Fibroblast of lung (primary cell): ENCODE measurements at regions not wholly inside any gene's neighbourhood (a gene's known extent, or its start where the extent isn't known, plus 50 kb on each side); places are given as distances from the start of the nearest gene placed in this dataset.

Experiments
- DNase-seq, 2 donors: peaks; one replicate each; pipeline versions ENCODE4 v3.0.0 to v3.0.0-alpha.2; 2010; ENCODE audit warnings: low read depth in 2 of 2
- H2AFZ ChIP-seq: 2 replicates; pipeline ENCODE4 v1.5.1; 2012; ENCODE audit warnings: low read length, control low read depth, inconsistent platforms
- H3K27ac ChIP-seq: 2 replicates; pipeline ENCODE4 v1.5.1; 2011; ENCODE audit warnings: low read length, control low read depth; ENCODE audit not compliant: insufficient read depth
- H3K27me3 ChIP-seq: 2 replicates; pipeline ENCODE4 v1.5.1; 2011; ENCODE audit warnings: mild to moderate bottlenecking, low read length; ENCODE audit not compliant: control insufficient read depth, insufficient read depth
- H3K36me3 ChIP-seq: 2 replicates; pipeline ENCODE4 v1.5.1; 2011; ENCODE audit warnings: low read length; ENCODE audit not compliant: control insufficient read depth, insufficient read depth
- H3K4me1 ChIP-seq: 2 replicates; pipeline ENCODE4 v1.5.1; 2011; ENCODE audit warnings: low read length; ENCODE audit not compliant: control insufficient read depth, insufficient read depth; ENCODE audit errors: extremely low read depth
- H3K4me2 ChIP-seq: 2 replicates; pipeline ENCODE4 v1.5.1; 2011; ENCODE audit warnings: low read length, control low read depth; ENCODE audit not compliant: insufficient read depth; ENCODE audit errors: extremely low read depth
- H3K4me3 ChIP-seq, 4 experiments: fragments of 200-600 bp in 1 of 4; sonication (generic) in 1 of 4; replicated peaks in 1 of 4; 2 replicates each; pipeline ENCODE4 v1.5.1; 2011 to 2016; ENCODE audit warnings: low read length in 4 of 4, low read depth in 3 of 4, mild to moderate bottlenecking in 3 of 4, control low read depth in 2 of 4, inconsistent platforms in 1 of 4, mixed read lengths in 1 of 4; ENCODE audit not compliant: insufficient read depth in 1 of 4; ENCODE audit errors: control extremely low read depth in 1 of 4
- H3K79me2 ChIP-seq: 2 replicates; pipeline ENCODE4 v1.5.1; 2012; ENCODE audit warnings: mild to moderate bottlenecking, low read length, inconsistent platforms; ENCODE audit not compliant: control insufficient read depth, insufficient read depth
- H3K9ac ChIP-seq: 2 replicates; pipeline ENCODE4 v1.5.1; 2011; ENCODE audit warnings: mild to moderate bottlenecking, low read length, control low read depth; ENCODE audit not compliant: insufficient read depth
- H3K9me3 ChIP-seq: 2 replicates; pipeline ENCODE4 v1.5.1; 2012; ENCODE audit warnings: low read depth, low read length; ENCODE audit not compliant: control insufficient read depth, insufficient read depth
- H4K20me1 ChIP-seq: 2 replicates; pipeline ENCODE4 v1.5.1; 2011; ENCODE audit warnings: low read length; ENCODE audit not compliant: control insufficient read depth, insufficient read depth; ENCODE audit errors: extremely low read depth
- EZH2 ChIP-seq: IDR thresholded peaks from 2 replicates; pipeline ENCODE4 v1.5.1; 2012; ENCODE audit warnings: low read length, control low read depth, mild to moderate bottlenecking; ENCODE audit errors: missing control alignments
- TF ChIP-seq, protein P1 (sequence below), 2 donors: IDR thresholded peaks in 1 of 2; conservative IDR thresholded peaks in 1 of 2; 1 replicate in 1 of 2; 2 replicates in 1 of 2; pipeline ENCODE4 v1.5.1; 2011 to 2012; ENCODE audit warnings: low read length in 2 of 2, control low read depth in 1 of 2, inconsistent platforms in 1 of 2, low read depth in 1 of 2, mild to moderate bottlenecking in 1 of 2

DNA sequence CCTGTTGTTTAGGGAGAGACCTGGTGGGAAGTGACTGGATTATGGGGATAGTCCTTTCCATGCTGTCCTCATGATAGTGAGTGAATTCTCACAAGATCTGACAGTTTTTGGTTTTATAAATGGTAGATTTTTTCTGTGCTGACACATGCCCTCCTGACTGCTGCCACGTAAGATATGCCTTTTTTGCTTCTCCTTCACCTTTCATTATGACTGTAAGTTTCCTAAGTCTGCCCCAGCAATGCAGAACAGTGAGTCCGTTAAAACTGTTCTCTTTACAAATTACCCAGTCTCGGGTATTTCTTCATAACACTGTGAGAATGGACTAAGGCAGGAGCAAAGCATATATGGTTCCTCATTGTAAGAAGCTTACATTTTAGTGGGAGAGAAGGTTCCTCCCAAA is 1727.2 kb downstream of the NCAM2 start:
- no peaks in the 10 kb centered on the region for H3K36me3 ChIP-seq
- no peaks in the 10 kb centered on the region for H4K20me1 ChIP-seq
- no peak overlapping the region for H3K4me3 ChIP-seq
- TF ChIP-seq EZH2: no peak
- TF ChIP-seq, protein P1, sequence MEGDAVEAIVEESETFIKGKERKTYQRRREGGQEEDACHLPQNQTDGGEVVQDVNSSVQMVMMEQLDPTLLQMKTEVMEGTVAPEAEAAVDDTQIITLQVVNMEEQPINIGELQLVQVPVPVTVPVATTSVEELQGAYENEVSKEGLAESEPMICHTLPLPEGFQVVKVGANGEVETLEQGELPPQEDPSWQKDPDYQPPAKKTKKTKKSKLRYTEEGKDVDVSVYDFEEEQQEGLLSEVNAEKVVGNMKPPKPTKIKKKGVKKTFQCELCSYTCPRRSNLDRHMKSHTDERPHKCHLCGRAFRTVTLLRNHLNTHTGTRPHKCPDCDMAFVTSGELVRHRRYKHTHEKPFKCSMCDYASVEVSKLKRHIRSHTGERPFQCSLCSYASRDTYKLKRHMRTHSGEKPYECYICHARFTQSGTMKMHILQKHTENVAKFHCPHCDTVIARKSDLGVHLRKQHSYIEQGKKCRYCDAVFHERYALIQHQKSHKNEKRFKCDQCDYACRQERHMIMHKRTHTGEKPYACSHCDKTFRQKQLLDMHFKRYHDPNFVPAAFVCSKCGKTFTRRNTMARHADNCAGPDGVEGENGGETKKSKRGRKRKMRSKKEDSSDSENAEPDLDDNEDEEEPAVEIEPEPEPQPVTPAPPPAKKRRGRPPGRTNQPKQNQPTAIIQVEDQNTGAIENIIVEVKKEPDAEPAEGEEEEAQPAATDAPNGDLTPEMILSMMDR (conservative IDR thresholded peaks at IDR 0.05 in 1 of 2, IDR thresholded peaks at IDR 0.05 in 1 of 2; ENCODE audit: low read depth in 1 of 2, low read length in 2 of 2): no peak
- no peak overlapping the region for H3K9ac ChIP-seq
- no peaks in the 10 kb centered on the region for H3K27me3 ChIP-seq
- H3K4me2 ChIP-seq: no peak overlapping the region
- no peaks in the 10 kb centered on the region for H3K79me2 ChIP-seq
- H3K4me1 ChIP-seq: no peaks in the 10 kb centered on the region
- no peak overlapping the region for H3K27ac ChIP-seq
- no peaks in the 10 kb centered on the region for H3K9me3 ChIP-seq
- no peak for DNase-seq
- H2AFZ ChIP-seq: no peak overlapping the region

DNA sequence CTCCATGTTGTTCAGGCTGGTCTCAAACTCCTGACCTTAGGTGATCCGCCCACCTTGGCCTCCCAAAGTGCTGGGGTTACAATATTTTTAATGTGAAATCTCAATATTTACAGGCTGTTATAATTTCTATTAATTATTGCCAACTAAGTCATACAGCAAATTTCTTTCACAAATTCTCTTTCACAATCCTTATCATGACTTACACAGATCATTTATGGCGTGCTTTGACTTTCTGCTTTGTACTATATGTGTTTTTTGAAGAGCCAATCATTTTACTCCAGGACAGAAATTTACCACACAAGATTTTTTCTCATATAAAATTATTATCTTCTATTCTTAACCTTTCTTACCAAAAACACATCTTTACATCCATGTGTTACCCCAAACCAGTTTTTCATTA is 1729.9 kb downstream of the NCAM2 start:
- H3K79me2 ChIP-seq: no peaks in the 10 kb centered on the region
- no peak for DNase-seq

DNA sequence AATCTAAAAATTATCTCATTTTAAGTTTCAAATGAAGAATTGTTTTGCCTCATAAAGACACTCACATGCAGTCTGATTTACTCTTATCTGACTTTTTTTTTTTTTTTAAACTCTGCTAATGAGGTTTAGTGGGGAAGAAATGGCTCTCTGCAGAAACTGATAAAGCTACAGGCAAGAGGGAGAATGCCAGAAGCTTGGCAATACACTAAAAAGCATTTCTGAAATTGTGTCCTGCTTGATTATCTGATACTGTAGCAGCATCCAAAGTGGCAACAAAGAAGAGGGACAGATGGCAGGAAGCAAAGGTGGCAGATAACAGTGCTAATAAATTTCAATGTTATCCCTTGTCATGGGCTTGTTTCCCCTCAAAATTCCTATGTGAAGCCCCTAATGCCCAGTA is 1744.9 kb downstream of the NCAM2 start:
- TF ChIP-seq, protein P1 (conservative IDR thresholded peaks at IDR 0.05 in 1 of 2, IDR thresholded peaks at IDR 0.05 in 1 of 2; ENCODE audit: low read depth in 1 of 2, low read length in 2 of 2): no peak
- TF ChIP-seq EZH2: no peak
- H3K27me3 ChIP-seq: no peaks in the 10 kb centered on the region
- no peak overlapping the region for H3K4me2 ChIP-seq
- H4K20me1 ChIP-seq: no peaks in the 10 kb centered on the region
- no peak for DNase-seq
- H3K36me3 ChIP-seq: no peaks in the 10 kb centered on the region
- no peak overlapping the region for H3K9ac ChIP-seq
- no peaks in the 10 kb centered on the region for H3K79me2 ChIP-seq
- no peak overlapping the region for H2AFZ ChIP-seq
- no peak overlapping the region for H3K4me3 ChIP-seq
- H3K4me1 ChIP-seq: no peaks in the 10 kb centered on the region
- no peaks in the 10 kb centered on the region for H3K9me3 ChIP-seq
- no peak overlapping the region for H3K27ac ChIP-seq

More for the DNA sequence above, 1729.9 kb downstream of the NCAM2 start:
- H3K27ac ChIP-seq: no peak overlapping the region
- no peak overlapping the region for H3K9ac ChIP-seq
- H3K36me3 ChIP-seq: no peaks in the 10 kb centered on the region
- H3K4me2 ChIP-seq: no peak overlapping the region
- H4K20me1 ChIP-seq: no peaks in the 10 kb centered on the region
- no peaks in the 10 kb centered on the region for H3K4me1 ChIP-seq
- H3K9me3 ChIP-seq: no peaks in the 10 kb centered on the region
- H2AFZ ChIP-seq: no peak overlapping the region
- TF ChIP-seq, protein P1 (conservative IDR thresholded peaks at IDR 0.05 in 1 of 2, IDR thresholded peaks at IDR 0.05 in 1 of 2; ENCODE audit: low read depth in 1 of 2, low read length in 2 of 2): no peak
- no peak for TF ChIP-seq EZH2
- no peak overlapping the region for H3K4me3 ChIP-seq
- no peaks in the 10 kb centered on the region for H3K27me3 ChIP-seq
